PFSK-1 (cell line): ENCODE measurements at regions not wholly inside any gene's neighbourhood (a gene's known extent, or its start where the extent isn't known, plus 50 kb on each side); places are given as distances from the start of the nearest gene placed in this dataset.
A peak's percentile ranks its signal among the peaks of the same experiment; 100 is the strongest.

Experiments
- FOXP2 ChIP-seq: optimal IDR thresholded peaks from 2 replicates; pipeline ENCODE3; 2011; ENCODE audit warnings: borderline replicate concordance, control low read depth, inconsistent platforms; ENCODE audit not compliant: insufficient read depth; ENCODE audit errors: extremely low read length, extremely low read depth
- POLR2AphosphoS5 ChIP-seq: IDR thresholded peaks from 2 replicates; pipeline ENCODE4 v1.6.1; 2012; ENCODE audit warnings: low read depth, mild to moderate bottlenecking, control low read depth, low read length, moderate library complexity
- REST ChIP-seq, 2 experiments: IDR thresholded peaks; 2 replicates each; pipeline versions ENCODE4 v1.6.1 to v1.8.0; 2011 to 2012; ENCODE audit warnings: low read depth in 2 of 2, low read length in 2 of 2, control low read depth in 1 of 2, inconsistent platforms in 1 of 2, mild to moderate bottlenecking in 1 of 2, moderate library complexity in 1 of 2; ENCODE audit not compliant: insufficient read depth in 1 of 2
- SIN3A ChIP-seq: IDR thresholded peaks from 2 replicates; pipeline ENCODE4 v1.6.1; 2012; ENCODE audit warnings: mild to moderate bottlenecking, low read length, moderate library complexity, borderline replicate concordance; ENCODE audit not compliant: insufficient read depth
- TAF1 ChIP-seq: IDR thresholded peaks from 2 replicates; pipeline ENCODE4 v1.6.1; 2012; ENCODE audit warnings: low read length, control low read depth, borderline replicate concordance; ENCODE audit not compliant: insufficient read depth

- TF ChIP-seq FOXP2 (no peak), POLR2AphosphoS5 (no peak), SIN3A (no peak), REST (IDR thresholded peaks at IDR 0.05; ENCODE audit: insufficient read depth in 1 of 2, low read depth in 2 of 2, low read length in 2 of 2) (no peak), TAF1 (no peak)
These were observed 121.4 kb upstream of the TAB2 start for GRCh38 chr6:149196091-149196490.

GRCh38 chr6:149197482-149197881 lies 120.0 kb upstream of the TAB2 start:
- TF ChIP-seq TAF1 (no peak), SIN3A (no peak), POLR2AphosphoS5 (no peak), REST (IDR thresholded peaks at IDR 0.05; ENCODE audit: insufficient read depth in 1 of 2, low read depth in 2 of 2, low read length in 2 of 2) (no peak)

DNA sequence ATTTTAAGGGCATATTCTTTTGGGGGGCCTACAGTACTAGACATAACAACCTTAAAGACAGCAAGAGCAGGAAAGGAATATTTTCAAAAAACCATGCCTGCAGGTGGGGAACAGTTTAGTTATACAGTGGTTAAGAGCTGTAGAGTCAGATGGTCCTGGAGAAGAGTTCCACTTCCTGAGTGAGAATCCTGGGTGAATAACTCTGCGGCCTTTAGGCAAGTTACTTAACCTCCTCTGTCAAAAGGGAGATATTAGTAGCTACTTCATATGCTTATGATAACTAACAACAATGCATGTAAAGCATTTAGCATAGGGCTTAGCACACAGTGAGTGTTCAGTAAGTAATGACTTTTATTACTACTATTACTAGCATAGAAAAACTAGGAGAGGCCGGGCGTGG lies 119.2 kb upstream of the TAB2 start:
- TF ChIP-seq SIN3A = no peak
- no peak for TF ChIP-seq REST (IDR thresholded peaks at IDR 0.05; ENCODE audit: insufficient read depth in 1 of 2, low read depth in 2 of 2, low read length in 2 of 2)
- no peak for TF ChIP-seq TAF1
- TF ChIP-seq POLR2AphosphoS5 = no peak
- no peak for TF ChIP-seq FOXP2

DNA sequence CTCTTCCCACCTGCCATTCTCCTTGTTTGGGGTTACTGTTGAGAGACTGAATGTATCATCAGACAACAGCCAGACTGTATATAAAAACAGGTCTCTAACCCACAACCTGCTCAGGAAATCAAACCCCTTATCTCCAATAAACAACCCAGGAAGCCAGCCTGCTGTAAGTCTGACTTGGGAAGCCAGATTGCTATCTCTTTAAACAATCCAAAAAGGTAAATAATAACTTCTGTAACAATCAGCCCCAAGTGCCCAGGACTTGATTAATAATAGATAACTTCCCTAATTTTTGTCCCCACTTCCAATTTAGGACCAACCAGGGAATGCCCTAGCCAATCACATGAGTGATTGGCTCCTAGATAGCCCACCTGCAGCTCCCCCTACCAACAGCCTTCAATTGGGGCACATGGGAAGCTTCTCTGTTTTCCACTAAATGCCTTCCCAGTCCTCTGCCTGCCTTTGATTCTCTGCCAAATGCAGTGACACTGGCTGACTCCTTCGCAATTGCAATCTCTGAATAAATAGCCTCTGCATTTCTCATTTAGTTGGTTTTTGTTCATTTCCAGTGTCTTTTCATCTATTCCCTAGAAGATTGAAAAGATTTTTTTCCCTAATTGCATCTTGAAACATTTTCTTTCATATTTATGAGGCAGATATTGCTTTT lies 117.1 kb upstream of the TAB2 start:
- TF ChIP-seq FOXP2 (no peak), SIN3A (no peak), POLR2AphosphoS5 (no peak), REST (IDR thresholded peaks at IDR 0.05; ENCODE audit: insufficient read depth in 1 of 2, low read depth in 2 of 2, low read length in 2 of 2) (no peak), TAF1 (no peak)

DNA sequence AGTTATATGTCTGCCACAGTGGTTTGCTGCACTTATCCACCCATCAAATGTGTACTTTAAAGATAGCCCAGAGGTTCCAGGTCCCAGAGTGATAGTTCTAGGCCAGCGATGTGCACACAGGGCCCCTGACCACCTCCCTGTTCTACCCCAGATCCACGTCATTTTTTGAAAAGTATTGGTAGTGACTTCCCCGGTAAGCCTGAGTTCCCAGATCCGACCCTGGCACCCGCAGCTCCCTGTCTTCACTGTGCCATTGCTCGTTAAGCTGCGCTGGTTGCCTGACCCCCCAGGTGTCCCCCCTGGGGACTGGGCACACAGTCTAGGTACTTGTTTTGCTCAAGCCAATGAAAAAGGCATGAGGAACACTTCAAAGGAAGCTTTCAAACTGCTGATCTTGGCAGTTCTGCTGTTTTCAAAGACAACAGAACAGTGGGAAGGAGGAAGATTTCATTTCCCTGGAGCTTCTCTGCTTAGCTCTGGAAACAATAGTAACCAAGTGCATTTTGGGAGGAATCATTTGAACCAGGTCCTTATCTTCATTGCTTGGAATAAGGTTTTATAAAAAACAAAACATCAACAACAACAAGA lies 116.3 kb upstream of the TAB2 start:
- TF ChIP-seq POLR2AphosphoS5 (no peak), REST (IDR thresholded peaks at IDR 0.05; ENCODE audit: insufficient read depth in 1 of 2, low read depth in 2 of 2, low read length in 2 of 2) (0 out of 4 replicates have a peak, but pooled peaks of 1 of the 2 experiments have one; percentile 23)
